Stomach (tissue), 8 donors: ENCODE measurements at regions not wholly inside any gene's neighbourhood (a gene's known extent, or its start where the extent isn't known, plus 50 kb on each side); places are given as distances from the start of the nearest gene placed in this dataset.

Experiments
- DNase-seq, 2 donors: peaks; one replicate each; pipeline versions ENCODE4 v3.0.0 to v3.0.0-alpha.2; 2013 to 2019
- H3K27ac ChIP-seq, 5 donors: fragments of 200-600 bp in 4 of 5; sonication (generic) in 4 of 5; one replicate each; pipeline ENCODE4 v1.5.1; 2013 to 2019; ENCODE audit warnings: mild to moderate bottlenecking in 1 of 5, moderate library complexity in 1 of 5
- H3K27me3 ChIP-seq, 3 donors: fragments of 200-600 bp; sonication (generic); one replicate each; pipeline ENCODE4 v1.5.1; 2017 to 2019; ENCODE audit warnings: mixed run types in 1 of 3
- H3K36me3 ChIP-seq, 4 donors: fragments of 200-600 bp; sonication (generic); 1 replicate in 3 of 4; 2 replicates in 1 of 4; pipeline ENCODE4 v1.5.1; 2016 to 2019
- H3K4me1 ChIP-seq, 4 donors: fragments of 200-600 bp; sonication (generic); one replicate each; pipeline ENCODE4 v1.5.1; 2016 to 2019
- H3K4me3 ChIP-seq, 4 donors: fragments of 200-600 bp; sonication (generic) in 3 of 4; one replicate each; pipeline ENCODE4 v1.5.1; 2016 to 2019; ENCODE audit warnings: mild to moderate bottlenecking in 1 of 4
- H3K9me3 ChIP-seq, 4 donors: fragments of 200-600 bp; sonication (generic); one replicate each; pipeline ENCODE4 v1.5.1; 2016 to 2019
- EP300 ChIP-seq: sonication (generic); formaldehyde crosslinking; IDR thresholded peaks from one replicate; pipeline ENCODE4 v1.6.1; 2017; ENCODE audit warnings: antibody characterized with exemption
- POLR2A ChIP-seq, 4 donors: fragments of 450-650 bp; IDR thresholded peaks; one replicate each; pipeline ENCODE4 v1.6.1; 2016; ENCODE audit warnings: antibody characterized with exemption in 4 of 4, control low read depth in 2 of 4, mild to moderate bottlenecking in 1 of 4, moderate library complexity in 1 of 4
- POLR2AphosphoS5 ChIP-seq, 3 donors: sonication (generic); formaldehyde crosslinking; IDR thresholded peaks; one replicate each; pipeline ENCODE4 v1.6.1; 2016; ENCODE audit warnings: antibody characterized with exemption in 3 of 3
- WGBS, 5 donors: extraction: QIAGEN DNeasy Blood & Tissue Kit in 3 of 5; methylation state at CpG; one replicate each; pipeline versions ENCODE4 v1.1.5 to v1.1.7; 2013 to 2018; 5-methylcytosine and 5-hydroxymethylcytosine counted together
- intact Hi-C: fragments of 100-400 bp; cut with DNase I; formaldehyde crosslinking; loops from one replicate; pipeline ENCODE4 v1.15.1; 2023; ENCODE audit warnings: low total_unique reads
- TF ChIP-seq, protein P1 (sequence below), 7 experiments: fragments of 450-650 bp in 4 of 7; fragments of 200-600 bp in 3 of 7; sonication (generic) in 3 of 7; IDR thresholded peaks; one replicate each; pipeline ENCODE4 v1.5.1; 2016 to 2019; ENCODE audit warnings: antibody characterized with exemption in 7 of 7, control low read depth in 2 of 7, mild to moderate bottlenecking in 1 of 7
- donor health status: healthy with polysubstance abuse.
- donor health status: Bipolar disorder and iron deficiency.
- donor health status: healthy.

GRCh38 chr9:110048976-110049698, 158.8 kb downstream of the C9orf152 start:
- Histone ChIP-seq H3K4me1 (peaks cover 16 to 43% (median 35%) of the 10 kb centered on the region in 4 donors), H3K27ac (peak overlapping the region; percentile 74 to 88 (median 77)), H3K4me3 (peak overlapping the region; percentile 66 to 74 (median 70)), H3K27me3 (peaks cover 0 to 37% (median 25%) of the 10 kb centered on the region in 3 donors), H3K9me3 (no peaks in the 10 kb centered on the region), H3K36me3 (no peaks in the 10 kb centered on the region)
- intact Hi-C loops: no loop called here
- TF ChIP-seq, protein P1, sequence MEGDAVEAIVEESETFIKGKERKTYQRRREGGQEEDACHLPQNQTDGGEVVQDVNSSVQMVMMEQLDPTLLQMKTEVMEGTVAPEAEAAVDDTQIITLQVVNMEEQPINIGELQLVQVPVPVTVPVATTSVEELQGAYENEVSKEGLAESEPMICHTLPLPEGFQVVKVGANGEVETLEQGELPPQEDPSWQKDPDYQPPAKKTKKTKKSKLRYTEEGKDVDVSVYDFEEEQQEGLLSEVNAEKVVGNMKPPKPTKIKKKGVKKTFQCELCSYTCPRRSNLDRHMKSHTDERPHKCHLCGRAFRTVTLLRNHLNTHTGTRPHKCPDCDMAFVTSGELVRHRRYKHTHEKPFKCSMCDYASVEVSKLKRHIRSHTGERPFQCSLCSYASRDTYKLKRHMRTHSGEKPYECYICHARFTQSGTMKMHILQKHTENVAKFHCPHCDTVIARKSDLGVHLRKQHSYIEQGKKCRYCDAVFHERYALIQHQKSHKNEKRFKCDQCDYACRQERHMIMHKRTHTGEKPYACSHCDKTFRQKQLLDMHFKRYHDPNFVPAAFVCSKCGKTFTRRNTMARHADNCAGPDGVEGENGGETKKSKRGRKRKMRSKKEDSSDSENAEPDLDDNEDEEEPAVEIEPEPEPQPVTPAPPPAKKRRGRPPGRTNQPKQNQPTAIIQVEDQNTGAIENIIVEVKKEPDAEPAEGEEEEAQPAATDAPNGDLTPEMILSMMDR (IDR thresholded peaks at IDR 0.05): no peak
- no peak for TF ChIP-seq POLR2A (IDR thresholded peaks at IDR 0.05)
- TF ChIP-seq EP300: no peak
- no peak for TF ChIP-seq POLR2AphosphoS5 (IDR thresholded peaks at IDR 0.05)
- WGBS, 5 donors: 1 to 4% (median 2%) methylated on average over 22 to 35 of the region's 35 CpGs
- peak in 1 of 2 donors; percentile 66 for DNase-seq

GRCh38 chr9:110049699-110050450, 158.1 kb downstream of the C9orf152 start:
- H3K4me1 ChIP-seq: peaks cover 16 to 43% (median 35%) of the 10 kb centered on the region in 4 donors
- no peaks in the 10 kb centered on the region for H3K36me3 ChIP-seq
- TF ChIP-seq POLR2AphosphoS5 (IDR thresholded peaks at IDR 0.05) (no peak), EP300 (no peak), POLR2A (IDR thresholded peaks at IDR 0.05) (no peak)
- TF ChIP-seq, protein P1 (IDR thresholded peaks at IDR 0.05): no peak
- H3K4me3 ChIP-seq: peak overlapping the region; percentile 66 to 74 (median 70)
- no peaks in the 10 kb centered on the region for H3K9me3 ChIP-seq
- intact Hi-C loops: no loop called here
- 6 to 13% (median 7%) methylated on average over 15 to 26 of the region's 26 CpGs for WGBS, 5 donors
- DNase-seq: peak; percentile 41 to 67
- H3K27ac ChIP-seq: peak overlapping the region; percentile 74 to 88 (median 77)
- H3K27me3 ChIP-seq: peaks cover 0 to 37% (median 25%) of the 10 kb centered on the region in 3 donors

DNA sequence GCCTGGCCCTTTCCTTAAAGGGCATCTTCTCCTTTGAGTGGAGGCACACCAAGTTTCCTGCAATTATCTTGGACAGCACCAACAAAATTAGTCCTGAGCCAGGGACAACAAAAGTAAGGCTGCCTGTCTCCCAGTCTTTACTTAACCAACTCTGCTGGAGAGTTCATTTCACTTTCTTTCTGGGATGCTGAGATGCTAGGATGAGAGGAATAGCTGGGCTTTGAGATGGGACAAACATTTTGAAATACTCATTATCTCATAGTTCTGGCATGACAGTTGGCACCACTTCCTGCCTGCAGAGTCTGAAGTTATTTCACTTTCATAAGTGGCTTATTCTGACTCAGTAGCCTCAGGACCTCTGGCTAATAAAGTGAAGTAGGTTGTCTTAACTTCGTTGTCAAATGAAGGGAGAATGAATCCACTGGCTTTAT, 157.0 kb downstream of the C9orf152 start:
- H3K27ac ChIP-seq: peak overlapping the region; percentile 18 to 88 (median 77)
- intact Hi-C loops: no loop called here

GRCh38 chr9:110056062-110056461, 151.9 kb downstream of the C9orf152 start:
- H3K36me3 ChIP-seq: no peaks in the 10 kb centered on the region
- DNase-seq: no peak
- intact Hi-C loops: loop anchor here (5.0 kb wide), 1 partner anchor 96 kb away; no protein-coding TSS in a partner anchor
- H3K9me3 ChIP-seq: no peaks in the 10 kb centered on the region
- TF ChIP-seq EP300 (no peak), POLR2A (IDR thresholded peaks at IDR 0.05) (no peak), POLR2AphosphoS5 (IDR thresholded peaks at IDR 0.05) (no peak)
- 73 to 95% (median 90%) methylated on average over 5 to 6 of the region's 6 CpGs for WGBS, 5 donors
- H3K27me3 ChIP-seq: peaks cover 0 to under 1% (median 0%) of the 10 kb centered on the region in 3 donors
- peaks cover 0 to 24% (median 7%) of the 10 kb centered on the region in 4 donors for H3K4me1 ChIP-seq
- no peak overlapping the region for H3K4me3 ChIP-seq
- H3K27ac ChIP-seq: no peak overlapping the region

More for the DNA sequence above, 157.0 kb downstream of the C9orf152 start:
- Histone ChIP-seq H3K9me3 (no peaks in the 10 kb centered on the region), H3K27me3 (peaks cover 0 to 37% (median 25%) of the 10 kb centered on the region in 3 donors), H3K36me3 (no peaks in the 10 kb centered on the region), H3K4me3 (peak overlapping the region in 3 of 4 donors; percentile 66 to 74 (median 68)), H3K4me1 (peaks cover 16 to 43% (median 35%) of the 10 kb centered on the region in 4 donors)
- TF ChIP-seq POLR2AphosphoS5 (IDR thresholded peaks at IDR 0.05) (peak in 2 of 3 donors; percentile 50 to 61), EP300 (no peak), POLR2A (IDR thresholded peaks at IDR 0.05) (no peak)
- TF ChIP-seq, protein P1 (IDR thresholded peaks at IDR 0.05): no peak
- DNase-seq: peak in 1 of 2 donors; percentile 45
- WGBS, 5 donors: 31 to 66% (median 49%) methylated on average over 1 of the region's 1 CpG
